AG10803 (cell line): ENCODE measurements at regions not wholly inside any gene's neighbourhood (a gene's known extent, or its start where the extent isn't known, plus 50 kb on each side); places are given as distances from the start of the nearest gene placed in this dataset.

Source experiments
- DNase-seq: peaks from one replicate; pipeline ENCODE4 v3.0.0; 2010; ENCODE audit warnings: low read depth
- H3K4me3 ChIP-seq: 2 replicates; pipeline ENCODE4 v1.5.1; 2011; ENCODE audit warnings: mild to moderate bottlenecking, low read length, control low read depth
- TF ChIP-seq, protein P1 (sequence below): conservative IDR thresholded peaks from 2 replicates; pipeline ENCODE4 v1.5.1; 2011; ENCODE audit warnings: mild to moderate bottlenecking, low read length, control low read depth, inconsistent platforms

DNA sequence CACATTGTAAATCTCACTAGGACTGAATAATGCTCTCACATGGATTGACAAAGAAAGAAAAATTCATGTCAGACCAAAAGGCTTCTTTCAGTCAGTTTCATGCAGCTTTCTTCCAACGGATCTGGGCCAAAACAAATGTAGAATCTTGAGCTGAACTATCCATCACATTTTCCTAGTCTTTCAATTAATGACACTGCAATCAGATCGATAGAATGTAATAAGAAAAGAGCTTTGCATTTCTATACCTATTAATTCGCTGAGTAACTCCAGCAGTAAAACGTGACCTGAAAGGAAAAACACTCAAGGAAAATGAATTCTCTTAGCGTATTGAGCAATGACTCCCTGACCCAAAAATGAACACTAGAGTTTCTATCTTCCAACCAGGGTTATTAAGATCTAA lies 194.8 kb upstream of the BLID start:
- DNase-seq = no peak
- TF ChIP-seq, protein P1, sequence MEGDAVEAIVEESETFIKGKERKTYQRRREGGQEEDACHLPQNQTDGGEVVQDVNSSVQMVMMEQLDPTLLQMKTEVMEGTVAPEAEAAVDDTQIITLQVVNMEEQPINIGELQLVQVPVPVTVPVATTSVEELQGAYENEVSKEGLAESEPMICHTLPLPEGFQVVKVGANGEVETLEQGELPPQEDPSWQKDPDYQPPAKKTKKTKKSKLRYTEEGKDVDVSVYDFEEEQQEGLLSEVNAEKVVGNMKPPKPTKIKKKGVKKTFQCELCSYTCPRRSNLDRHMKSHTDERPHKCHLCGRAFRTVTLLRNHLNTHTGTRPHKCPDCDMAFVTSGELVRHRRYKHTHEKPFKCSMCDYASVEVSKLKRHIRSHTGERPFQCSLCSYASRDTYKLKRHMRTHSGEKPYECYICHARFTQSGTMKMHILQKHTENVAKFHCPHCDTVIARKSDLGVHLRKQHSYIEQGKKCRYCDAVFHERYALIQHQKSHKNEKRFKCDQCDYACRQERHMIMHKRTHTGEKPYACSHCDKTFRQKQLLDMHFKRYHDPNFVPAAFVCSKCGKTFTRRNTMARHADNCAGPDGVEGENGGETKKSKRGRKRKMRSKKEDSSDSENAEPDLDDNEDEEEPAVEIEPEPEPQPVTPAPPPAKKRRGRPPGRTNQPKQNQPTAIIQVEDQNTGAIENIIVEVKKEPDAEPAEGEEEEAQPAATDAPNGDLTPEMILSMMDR = no peak

DNA sequence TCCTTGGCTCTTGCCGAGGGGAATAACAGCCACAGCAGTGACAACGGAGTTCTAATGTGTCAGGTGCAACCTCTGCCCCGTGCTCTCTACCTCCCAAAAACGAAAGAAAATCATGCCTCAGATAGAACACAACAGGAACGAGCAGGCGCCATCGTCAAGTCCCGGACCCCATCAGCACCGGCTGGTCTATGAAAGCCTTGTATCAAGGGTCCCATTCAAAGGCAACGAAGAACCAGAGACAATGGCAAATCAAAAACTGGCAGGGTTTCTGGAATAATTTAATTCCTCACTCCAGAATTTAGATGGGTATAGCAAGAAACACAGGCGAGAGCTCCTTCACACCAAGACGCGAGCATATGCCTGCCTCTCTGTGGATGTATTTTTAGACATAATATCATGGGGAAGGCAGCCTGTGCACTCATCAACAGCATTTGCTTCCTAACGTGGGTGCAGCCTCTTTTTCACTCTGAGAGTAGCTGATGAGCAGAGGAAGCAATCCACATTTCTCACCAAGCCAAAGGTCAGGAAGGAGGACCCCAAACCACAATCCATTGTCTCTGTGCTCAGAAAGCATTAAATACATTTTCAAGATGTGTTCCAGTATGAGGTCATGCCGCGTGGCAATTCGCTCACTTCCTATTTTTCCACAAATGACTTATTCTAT lies 193.4 kb upstream of the BLID start:
- no peak for DNase-seq
- TF ChIP-seq, protein P1 = no peak
- no peak overlapping the region for H3K4me3 ChIP-seq

More for the DNA sequence above, 194.8 kb upstream of the BLID start:
- H3K4me3 ChIP-seq = no peak overlapping the region

DNA sequence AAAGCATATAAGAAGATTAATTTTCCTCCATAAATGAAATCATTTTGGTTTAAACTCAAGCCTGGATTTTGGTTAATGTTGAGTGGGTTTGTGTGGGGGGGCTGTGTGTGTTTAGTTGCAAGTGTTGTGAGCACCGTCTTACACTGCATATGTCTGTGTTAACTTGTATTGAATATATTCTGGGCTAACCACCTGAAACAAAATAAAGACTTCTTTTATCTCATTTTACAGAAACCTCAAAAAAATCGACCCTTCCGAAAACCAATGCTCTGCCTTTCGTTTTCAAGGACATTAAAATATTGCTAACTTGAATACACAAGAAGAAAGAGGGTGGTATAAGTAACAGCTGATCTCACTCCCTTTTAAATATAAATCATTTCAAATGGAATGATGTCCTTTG lies 192.2 kb upstream of the BLID start:
- DNase-seq = no peak
- H3K4me3 ChIP-seq = no peak overlapping the region
- TF ChIP-seq, protein P1 = no peak

DNA sequence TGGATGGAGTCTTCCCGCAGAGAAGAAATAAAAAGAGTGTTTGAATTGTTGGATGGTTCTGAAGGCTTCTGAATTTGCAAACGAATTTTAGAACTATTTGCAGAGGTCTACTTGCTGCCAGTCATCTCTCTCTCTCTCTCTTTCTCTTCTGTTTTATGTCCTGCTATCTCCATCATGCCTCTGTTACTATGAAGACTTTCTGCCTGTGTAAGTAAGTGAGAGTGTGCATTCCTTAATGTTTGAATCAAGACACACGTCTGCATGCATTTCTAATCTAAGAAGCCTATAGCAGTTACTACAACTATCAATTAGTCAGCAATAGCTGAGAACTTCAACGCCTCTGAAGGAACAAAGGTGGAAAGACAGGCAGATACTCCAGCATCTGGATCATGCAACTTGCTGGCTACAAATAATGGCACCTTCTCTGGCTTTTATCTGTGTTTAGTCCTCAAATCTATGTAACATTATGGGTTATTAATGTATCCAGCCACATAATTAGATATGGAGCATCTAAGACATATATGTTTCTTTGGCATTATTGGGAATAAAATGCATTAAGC lies 191.5 kb upstream of the BLID start:
- no peak for DNase-seq
- H3K4me3 ChIP-seq = no peak overlapping the region
- TF ChIP-seq, protein P1 = no peak

DNA sequence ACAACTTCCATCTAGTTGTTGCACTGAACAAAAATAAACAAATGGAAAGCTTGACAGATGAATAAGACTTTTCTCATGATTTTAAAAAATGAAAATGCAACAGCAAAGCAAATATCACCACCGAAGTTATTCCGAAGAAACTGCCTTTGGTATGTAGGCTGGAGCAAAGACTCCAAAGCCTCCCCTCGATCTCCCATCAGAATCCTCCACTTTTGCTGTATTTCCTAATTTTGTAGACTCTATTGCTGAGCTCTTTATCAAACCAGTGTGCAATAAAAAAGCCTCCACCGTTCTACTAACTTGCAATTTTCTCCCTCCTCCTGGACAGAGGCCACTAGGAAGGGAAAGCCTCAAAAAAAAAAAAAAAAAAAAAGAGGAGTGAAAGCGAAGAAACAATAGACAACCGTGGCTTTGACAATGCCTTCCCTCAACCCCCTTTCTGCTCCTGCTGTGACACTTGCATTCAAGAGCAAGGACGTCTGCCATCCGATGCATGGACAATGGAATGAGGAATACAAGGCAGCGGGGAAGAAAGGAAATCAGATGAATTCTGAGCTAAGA lies 190.9 kb upstream of the BLID start:
- TF ChIP-seq, protein P1 = no peak
- H3K4me3 ChIP-seq = peak overlapping the region; percentile 15; the same call in 1 of the 2 replicates
- no peak for DNase-seq

DNA sequence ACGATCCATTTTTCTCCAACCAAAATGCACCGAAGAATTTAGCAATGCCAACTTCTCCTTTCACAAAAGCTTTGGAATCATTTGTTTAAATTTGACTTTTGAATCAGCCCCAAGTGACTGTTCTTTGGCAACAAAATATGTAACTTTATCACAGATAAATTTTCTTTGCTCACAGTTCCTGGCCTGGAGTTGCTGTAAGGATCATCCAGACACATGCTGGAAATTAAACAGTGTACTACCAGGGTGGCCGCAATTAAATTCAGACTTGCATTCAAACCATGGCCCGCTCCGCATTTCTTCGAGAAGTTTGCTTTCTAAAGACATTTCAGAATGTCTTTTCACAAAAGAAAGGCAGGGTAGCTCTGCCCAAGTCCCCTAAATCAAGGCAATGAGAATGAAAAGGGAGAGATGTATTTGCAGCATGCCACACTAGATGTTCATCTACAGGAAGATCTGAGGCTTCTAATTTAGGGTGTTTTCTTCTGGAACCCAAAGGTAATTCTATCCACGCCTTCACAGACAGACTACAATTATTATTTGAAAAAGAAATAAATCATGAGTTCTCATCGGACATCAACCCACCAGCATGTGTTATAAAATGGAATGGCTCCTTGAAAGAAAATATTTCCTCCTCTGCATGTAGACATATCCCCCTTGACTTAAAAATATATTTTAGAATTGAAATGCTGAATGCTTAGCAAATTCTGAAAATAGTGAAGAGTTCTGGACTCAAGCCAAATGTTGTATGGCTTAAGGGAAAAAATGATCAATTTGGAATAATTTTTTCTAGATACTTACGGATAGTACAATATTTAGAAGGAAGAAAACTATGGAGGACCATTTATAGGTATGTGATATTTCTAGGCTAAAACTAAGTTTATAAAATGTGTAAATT lies 189.7 kb upstream of the BLID start:
- DNase-seq = no peak
- TF ChIP-seq, protein P1 = no peak
- no peak overlapping the region for H3K4me3 ChIP-seq
